Sciatic nerve (tissue), 2 donors: ENCODE measurements at regions not wholly inside any gene's neighbourhood (a gene's known extent, or its start where the extent isn't known, plus 50 kb on each side); places are given as distances from the start of the nearest gene placed in this dataset.
"Not testable (repeated sequence)": the region's sequence is repeated elsewhere in the genome, so short reads cannot be mapped to it uniquely, and the experiment has no call there.

Experiments used
- ATAC-seq: fragments of 200-7000 bp; cut with Tn5 transposase; one replicate; pipeline ENCODE4 v1.9.1; 2020; ENCODE audit warnings: mild to moderate bottlenecking, moderate library complexity
- DNase-seq: peaks from one replicate; pipeline ENCODE4 v3.0.0-alpha.2; 2020; ENCODE audit warnings: low spot score
- intact Hi-C: fragments of 100-400 bp; cut with DNase I; formaldehyde crosslinking; loops from one replicate; pipeline ENCODE4 v1.14.2; 2022
- donor health status: DM: no; HTN: no; CAD: no.
- donor health status: DM: no; HTN: no; CAD: no.

GRCh38 chr19:27708986-27709385 is 1504.0 kb downstream of the UQCRFS1 start:
- intact Hi-C loops, ATAC-seq, DNase-seq: not testable (repeated sequence)

GRCh38 chr19:27707026-27707425 is 1505.9 kb downstream of the UQCRFS1 start:
- DNase-seq, intact Hi-C loops, ATAC-seq: not testable (repeated sequence)

- DNase-seq: no peak
- intact Hi-C loops: no loop called here
- no peak for ATAC-seq
Measured at GRCh38 chr19:27705896-27706295, 1507.1 kb downstream of the UQCRFS1 start.

- intact Hi-C loops: no loop called here
- ATAC-seq (no peak), DNase-seq (no peak)
Measured at GRCh38 chr19:27694361-27695055, 1518.4 kb downstream of the UQCRFS1 start.

- DNase-seq (no peak), ATAC-seq (no peak)
Measured at GRCh38 chr19:27691991-27692390, 1521.0 kb downstream of the UQCRFS1 start.

GRCh38 chr19:27689734-27690241 is 1523.2 kb downstream of the UQCRFS1 start:
- DNase-seq (no peak), ATAC-seq (no peak)
- intact Hi-C loops: no loop called here

More at GRCh38 chr19:27691991-27692390, 1521.0 kb downstream of the UQCRFS1 start:
- intact Hi-C loops: no loop called here

- intact Hi-C loops: no loop called here
- no peak for DNase-seq
- no peak for ATAC-seq
Measured at GRCh38 chr19:27684293-27684692, 1528.7 kb downstream of the UQCRFS1 start.

- ATAC-seq: no peak
- no peak for DNase-seq
- intact Hi-C loops: no loop called here
Measured at GRCh38 chr19:27681972-27682371, 1531.0 kb downstream of the UQCRFS1 start.

- no peak for DNase-seq
- intact Hi-C loops: no loop called here
- ATAC-seq: no peak
Measured at GRCh38 chr19:27679905-27680304, 1533.0 kb downstream of the UQCRFS1 start.

GRCh38 chr19:27679399-27679798 is 1533.6 kb downstream of the UQCRFS1 start:
- DNase-seq (no peak), ATAC-seq (no peak)
- intact Hi-C loops: no loop called here

- intact Hi-C loops: no loop called here
- ATAC-seq: no peak
- DNase-seq: no peak
Measured at GRCh38 chr19:27676877-27677276, 1536.1 kb downstream of the UQCRFS1 start.

- no peak for DNase-seq
- intact Hi-C loops: no loop called here
- no peak for ATAC-seq
Measured at GRCh38 chr19:27676334-27676733, 1536.6 kb downstream of the UQCRFS1 start.

GRCh38 chr19:27675771-27676170 is 1537.2 kb downstream of the UQCRFS1 start:
- intact Hi-C loops: no loop called here
- DNase-seq: no peak
- no peak for ATAC-seq

- DNase-seq (no peak), ATAC-seq (no peak)
- intact Hi-C loops: no loop called here
Measured at GRCh38 chr19:27674701-27675100, 1538.2 kb downstream of the UQCRFS1 start.

GRCh38 chr19:27673986-27674385 is 1539.0 kb downstream of the UQCRFS1 start:
- intact Hi-C loops: no loop called here
- no peak for ATAC-seq
- DNase-seq: no peak

GRCh38 chr19:27672309-27673047 is 1540.5 kb downstream of the UQCRFS1 start:
- DNase-seq (no peak), ATAC-seq (no peak)
- intact Hi-C loops: no loop called here

- DNase-seq (no peak), ATAC-seq (no peak)
- intact Hi-C loops: no loop called here
Measured at GRCh38 chr19:27671876-27672275, 1541.1 kb downstream of the UQCRFS1 start.

GRCh38 chr19:27660428-27660827 is 1552.5 kb downstream of the UQCRFS1 start:
- no peak for ATAC-seq
- intact Hi-C loops: no loop called here
- no peak for DNase-seq

- DNase-seq: no peak
- ATAC-seq: no peak
- intact Hi-C loops: no loop called here
Measured at GRCh38 chr19:27657271-27658051, 1555.5 kb downstream of the UQCRFS1 start.
